Karpas-422 (cell line): ENCODE measurements at regions not wholly inside any gene's neighbourhood (a gene's known extent, or its start where the extent isn't known, plus 50 kb on each side); places are given as distances from the start of the nearest gene placed in this dataset.
"Not testable (repeated sequence)": the region's sequence is repeated elsewhere in the genome, so short reads cannot be mapped to it uniquely, and the experiment has no call there.

Source experiments
- DNase-seq: peaks from one replicate; pipeline ENCODE4 v3.0.0-alpha.2; 2015
- H2AFZ ChIP-seq: fragments of 200-600 bp; sonication (generic); 2 replicates; pipeline ENCODE4 v1.6.1; 2014; ENCODE audit warnings: antibody characterized with exemption, low read length, mixed read lengths
- H3K27ac ChIP-seq: fragments of 200-600 bp; sonication (generic); 2 replicates; pipeline ENCODE4 v1.5.1; 2014; ENCODE audit warnings: mild to moderate bottlenecking, low read length, moderate library complexity
- H3K27me3 ChIP-seq: fragments of 200-600 bp; sonication (generic); 2 replicates; pipeline ENCODE4 v1.6.1; 2014; ENCODE audit warnings: low read length, mixed read lengths
- H3K36me3 ChIP-seq: fragments of 200-600 bp; sonication (generic); 2 replicates; pipeline ENCODE4 v1.6.1; 2014; ENCODE audit warnings: low read length, mixed read lengths; ENCODE audit not compliant: insufficient read depth
- H3K4me1 ChIP-seq: fragments of 200-600 bp; sonication (generic); 2 replicates; pipeline ENCODE4 v1.6.1; 2014; ENCODE audit warnings: mild to moderate bottlenecking, low read length, mixed read lengths
- H3K4me2 ChIP-seq: fragments of 200-600 bp; sonication (generic); 2 replicates; pipeline ENCODE4 v1.6.1; 2014; ENCODE audit warnings: low read length, low read depth, mild to moderate bottlenecking; ENCODE audit not compliant: poor library complexity, severe bottlenecking
- H3K4me3 ChIP-seq: fragments of 200-600 bp; sonication (generic); 2 replicates; pipeline ENCODE4 v1.5.1; 2014; ENCODE audit warnings: mild to moderate bottlenecking, antibody characterized with exemption, low read length, mixed read lengths
- H3K79me2 ChIP-seq: fragments of 200-600 bp; sonication (generic); 2 replicates; pipeline ENCODE4 v1.6.1; 2014; ENCODE audit warnings: mild to moderate bottlenecking, low read length, mixed read lengths
- H3K9ac ChIP-seq: fragments of 200-600 bp; sonication (generic); 2 replicates; pipeline ENCODE4 v1.6.0; 2014; ENCODE audit warnings: low read length
- H3K9me2 ChIP-seq: fragments of 200-600 bp; sonication (generic), shearing (Covaris generic); replicated peaks from 2 replicates; pipeline ENCODE4 v1.6.0; 2014; ENCODE audit warnings: mild to moderate bottlenecking, low read length, moderate library complexity; ENCODE audit not compliant: insufficient read depth
- H3K9me3 ChIP-seq: fragments of 300-700, 200-600 bp; sonication (generic); 2 replicates; pipeline ENCODE4 v1.6.1; 2014; ENCODE audit warnings: low read length, mixed read lengths
- H4K20me1 ChIP-seq: fragments of 200-600 bp; sonication (generic); 2 replicates; pipeline ENCODE4 v1.6.1; 2014; ENCODE audit warnings: mild to moderate bottlenecking, antibody characterized with exemption, low read length, low read depth; ENCODE audit not compliant: insufficient read depth

DNA sequence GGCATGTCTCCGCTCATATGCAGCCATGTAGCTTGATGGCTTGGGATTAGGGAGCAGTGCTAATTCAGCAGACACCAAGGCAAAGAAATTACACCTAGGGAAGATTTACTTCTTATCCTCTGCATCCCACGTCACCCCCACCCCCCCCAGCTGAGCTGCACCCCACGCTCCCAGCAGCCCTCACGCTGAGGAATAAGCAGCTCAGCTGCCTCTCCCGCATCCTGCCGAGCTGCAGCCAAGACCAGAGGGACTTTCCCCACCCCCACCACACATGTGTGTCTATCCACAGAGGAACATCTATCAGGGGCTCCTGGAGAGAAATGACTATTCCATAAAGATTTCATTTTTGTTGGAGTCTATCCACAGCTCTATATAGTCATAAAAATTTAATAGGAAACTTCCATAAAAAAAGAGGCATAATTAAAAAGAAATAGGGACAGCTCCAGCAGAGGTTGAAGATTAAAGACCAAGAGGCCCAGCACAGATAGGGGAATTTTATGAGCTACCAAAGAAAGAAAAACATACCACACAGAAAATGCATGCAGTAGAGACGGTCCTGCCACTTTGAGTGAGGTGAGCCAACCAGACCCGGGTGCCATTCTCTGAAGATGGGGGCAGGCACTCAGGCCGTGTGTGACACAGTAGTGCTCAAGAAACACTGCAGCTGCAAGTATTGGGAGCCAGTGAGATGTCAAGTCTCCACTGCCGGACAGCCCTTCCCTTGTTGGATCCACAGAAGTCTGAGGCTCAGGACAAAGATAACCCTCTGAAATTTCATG is 274.8 kb downstream of the BCL2L11 start:
- not testable (repeated sequence) for H4K20me1 ChIP-seq, H3K79me2 ChIP-seq, H3K4me3 ChIP-seq, H3K9ac ChIP-seq, H3K9me3 ChIP-seq, H3K27ac ChIP-seq, H3K9me2 ChIP-seq, H3K4me1 ChIP-seq, H3K27me3 ChIP-seq, H2AFZ ChIP-seq, H3K36me3 ChIP-seq, H3K4me2 ChIP-seq, DNase-seq

DNA sequence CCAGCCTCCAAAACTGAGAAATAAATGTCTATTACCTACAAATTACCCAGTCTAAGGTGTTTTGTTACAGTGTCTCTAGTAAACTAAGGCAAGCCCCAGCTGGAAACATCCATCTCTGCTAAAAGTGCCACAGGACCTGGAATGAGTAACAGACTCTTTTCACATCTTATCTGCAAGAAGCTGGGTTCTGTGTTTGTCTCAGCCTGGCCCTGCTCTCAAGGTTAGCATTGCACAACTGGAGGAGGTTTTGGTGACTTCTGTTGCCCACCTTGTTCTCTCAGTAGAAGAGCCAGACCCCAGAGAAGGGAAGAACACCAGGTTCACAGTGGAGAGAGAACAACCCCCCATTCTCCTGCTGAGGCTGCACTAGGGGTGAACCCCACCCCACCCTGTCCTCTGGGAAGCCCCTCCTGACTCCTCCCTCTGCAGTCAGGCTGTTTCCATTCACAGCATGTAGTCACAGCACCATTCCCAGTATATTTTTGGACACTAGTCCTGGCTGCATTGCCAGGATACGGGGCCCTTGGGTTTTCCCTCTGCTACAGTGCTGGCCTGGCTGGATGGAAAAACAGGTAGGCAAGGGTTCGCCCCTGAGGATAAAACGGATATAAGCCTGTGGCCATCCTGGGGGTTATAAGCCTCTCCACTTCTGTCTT is 280.0 kb downstream of the BCL2L11 start:
- H3K36me3 ChIP-seq, result not testable (repeated sequence)

DNA sequence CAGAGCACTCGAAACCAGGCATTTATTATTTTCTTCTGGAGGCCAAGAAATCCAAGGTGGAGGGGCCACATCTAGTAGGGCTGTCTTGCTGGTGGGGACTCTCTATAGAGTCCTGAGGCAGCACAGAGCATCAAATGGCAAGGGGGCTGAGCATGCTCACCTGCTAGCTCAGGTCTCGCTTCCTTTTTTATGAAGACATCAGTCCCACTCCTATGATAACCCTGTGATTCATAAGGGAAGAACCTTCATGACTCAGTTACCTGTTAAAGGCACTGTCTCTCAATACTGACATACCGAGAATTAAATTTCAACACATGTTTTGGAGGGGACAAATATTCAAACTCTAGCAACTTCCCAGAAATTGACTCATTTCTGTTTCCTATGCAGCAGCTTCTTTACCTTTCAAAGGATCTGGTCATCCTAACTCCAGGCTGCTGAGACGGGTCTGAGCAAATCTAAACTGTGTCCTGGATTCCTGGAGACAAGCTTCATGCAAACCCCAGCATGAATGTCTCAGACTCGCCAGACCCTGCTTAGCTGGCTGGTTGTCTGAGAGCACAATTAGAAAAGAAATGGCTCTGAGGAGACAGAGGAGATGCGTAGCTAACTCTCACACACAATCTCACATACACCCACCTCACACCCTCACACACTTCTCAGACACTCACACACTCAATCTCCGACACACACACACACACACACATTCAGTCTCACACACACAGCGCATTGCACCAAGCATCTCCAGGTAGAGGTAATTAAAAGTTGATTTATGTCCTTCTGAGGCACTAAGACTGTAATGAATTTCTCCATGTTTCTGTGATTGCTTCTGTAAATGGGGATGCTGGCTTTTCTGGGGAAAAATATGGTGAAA is 280.8 kb downstream of the BCL2L11 start:
- not testable (repeated sequence) for H3K36me3 ChIP-seq, H3K9ac ChIP-seq, DNase-seq, H3K27me3 ChIP-seq, H3K4me3 ChIP-seq, H3K27ac ChIP-seq, H3K9me2 ChIP-seq, H3K4me1 ChIP-seq, H3K4me2 ChIP-seq, H4K20me1 ChIP-seq, H3K79me2 ChIP-seq, H2AFZ ChIP-seq, H3K9me3 ChIP-seq

More for the DNA sequence above, 280.0 kb downstream of the BCL2L11 start:
- H3K4me1 ChIP-seq, H3K9me3 ChIP-seq, H3K4me2 ChIP-seq, H3K9ac ChIP-seq, H4K20me1 ChIP-seq, H3K4me3 ChIP-seq, H2AFZ ChIP-seq, DNase-seq, H3K27me3 ChIP-seq, H3K79me2 ChIP-seq, H3K27ac ChIP-seq, H3K9me2 ChIP-seq: not testable (repeated sequence)

DNA sequence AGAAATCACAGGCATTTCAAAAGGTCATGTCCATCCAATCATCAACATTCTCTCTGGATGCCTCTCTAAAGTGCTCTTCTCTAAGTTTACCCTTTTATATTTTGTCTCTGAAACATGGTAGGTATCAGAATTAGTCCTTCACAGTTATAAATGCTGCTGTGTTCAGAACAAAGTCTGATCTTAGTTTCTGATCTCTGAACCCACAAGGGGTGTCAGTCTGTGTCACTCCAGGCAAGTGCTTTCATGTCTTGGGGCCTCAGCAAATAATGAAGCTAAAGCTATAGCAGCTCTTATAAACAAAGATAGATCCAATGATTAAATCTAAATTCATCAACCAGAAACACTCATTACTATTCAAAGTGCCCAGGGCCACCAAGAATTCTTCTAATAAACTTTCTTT is 281.7 kb downstream of the BCL2L11 start:
- not testable (repeated sequence) for H3K27me3 ChIP-seq, H3K4me1 ChIP-seq, H3K9ac ChIP-seq, H3K9me3 ChIP-seq, H3K36me3 ChIP-seq, H3K9me2 ChIP-seq, H3K79me2 ChIP-seq, H2AFZ ChIP-seq, H3K4me3 ChIP-seq, H3K4me2 ChIP-seq, DNase-seq, H4K20me1 ChIP-seq, H3K27ac ChIP-seq

DNA sequence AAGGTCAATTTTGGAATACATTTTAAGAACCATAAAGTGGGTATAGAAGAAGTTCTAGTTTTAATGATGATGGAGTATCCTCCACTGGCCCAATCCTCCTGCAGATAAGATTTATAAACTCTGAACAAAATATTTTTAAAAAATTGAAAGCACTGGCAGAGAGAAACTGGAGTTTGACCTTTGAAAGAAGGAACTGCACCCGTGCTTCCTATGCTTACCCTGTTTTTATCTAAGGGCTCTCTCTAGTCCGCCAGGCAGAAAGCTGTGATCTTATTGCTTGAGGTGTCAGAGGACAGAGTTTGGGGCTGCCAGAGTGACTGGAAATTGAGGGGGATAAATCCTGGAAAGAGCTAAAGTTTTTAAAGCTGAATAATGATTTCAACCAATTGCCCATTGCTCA is 282.6 kb downstream of the BCL2L11 start:
- not testable (repeated sequence) for H3K79me2 ChIP-seq, H3K9me2 ChIP-seq, H3K36me3 ChIP-seq, H3K27ac ChIP-seq, H3K9me3 ChIP-seq, H3K9ac ChIP-seq, DNase-seq, H3K27me3 ChIP-seq, H3K4me1 ChIP-seq, H4K20me1 ChIP-seq, H3K4me2 ChIP-seq, H2AFZ ChIP-seq, H3K4me3 ChIP-seq

DNA sequence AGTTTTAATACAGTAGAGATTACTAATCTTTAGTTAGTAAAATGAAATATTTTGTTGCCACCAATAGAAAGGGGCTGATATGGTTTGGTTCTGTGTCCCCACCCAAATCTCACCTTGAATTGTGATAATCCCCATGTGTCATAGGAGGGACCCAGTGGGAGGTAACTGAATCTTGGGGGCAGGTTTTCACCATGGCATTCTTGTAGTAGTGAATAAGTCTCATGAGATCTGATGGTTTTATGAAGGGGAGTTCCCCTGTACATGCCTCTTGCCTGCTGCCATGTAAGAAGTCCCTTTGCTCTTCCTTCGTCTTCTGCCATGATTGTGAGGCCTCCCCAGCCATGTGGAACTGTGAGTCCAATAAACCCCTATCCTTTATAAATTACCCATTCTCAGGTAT is 285.9 kb downstream of the BCL2L11 start:
- H3K36me3 ChIP-seq, H3K4me3 ChIP-seq, H3K4me1 ChIP-seq, H3K27me3 ChIP-seq, H3K79me2 ChIP-seq, H3K9me3 ChIP-seq, H3K27ac ChIP-seq, DNase-seq, H3K9me2 ChIP-seq, H4K20me1 ChIP-seq, H3K9ac ChIP-seq, H2AFZ ChIP-seq, H3K4me2 ChIP-seq: not testable (repeated sequence)

DNA sequence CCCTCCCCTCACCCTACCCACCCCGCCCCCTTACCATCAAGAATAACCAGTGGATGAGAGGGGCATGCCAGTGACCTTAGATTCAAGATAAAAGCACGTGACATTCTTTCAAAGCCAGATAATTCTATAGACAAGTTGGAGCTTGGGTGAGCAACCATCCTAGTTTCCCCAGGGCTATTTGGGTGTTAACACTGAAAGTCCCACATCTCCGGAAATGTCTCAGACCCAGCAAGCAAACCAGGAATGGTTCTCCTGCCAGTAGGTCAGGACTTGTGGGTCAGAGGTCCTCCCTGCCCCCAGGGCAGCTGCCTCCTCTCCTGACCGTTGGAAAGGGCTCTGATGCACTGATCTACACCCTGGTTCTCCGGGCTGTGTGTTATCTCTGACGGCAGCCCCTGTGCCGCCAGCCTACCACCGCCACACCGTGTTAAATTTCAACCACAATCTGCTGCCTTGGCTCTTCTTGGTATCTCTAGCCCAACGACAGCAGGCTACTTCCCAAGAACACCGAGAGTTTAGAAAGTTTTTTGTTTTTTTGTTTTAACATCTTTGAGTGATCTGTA is 287.0 kb downstream of the BCL2L11 start:
- H3K9me3 ChIP-seq, H3K4me2 ChIP-seq, H3K4me1 ChIP-seq, H3K79me2 ChIP-seq, H3K9me2 ChIP-seq, H3K27me3 ChIP-seq, H3K27ac ChIP-seq, H3K4me3 ChIP-seq, H3K36me3 ChIP-seq, H3K9ac ChIP-seq, DNase-seq, H2AFZ ChIP-seq, H4K20me1 ChIP-seq: not testable (repeated sequence)

DNA sequence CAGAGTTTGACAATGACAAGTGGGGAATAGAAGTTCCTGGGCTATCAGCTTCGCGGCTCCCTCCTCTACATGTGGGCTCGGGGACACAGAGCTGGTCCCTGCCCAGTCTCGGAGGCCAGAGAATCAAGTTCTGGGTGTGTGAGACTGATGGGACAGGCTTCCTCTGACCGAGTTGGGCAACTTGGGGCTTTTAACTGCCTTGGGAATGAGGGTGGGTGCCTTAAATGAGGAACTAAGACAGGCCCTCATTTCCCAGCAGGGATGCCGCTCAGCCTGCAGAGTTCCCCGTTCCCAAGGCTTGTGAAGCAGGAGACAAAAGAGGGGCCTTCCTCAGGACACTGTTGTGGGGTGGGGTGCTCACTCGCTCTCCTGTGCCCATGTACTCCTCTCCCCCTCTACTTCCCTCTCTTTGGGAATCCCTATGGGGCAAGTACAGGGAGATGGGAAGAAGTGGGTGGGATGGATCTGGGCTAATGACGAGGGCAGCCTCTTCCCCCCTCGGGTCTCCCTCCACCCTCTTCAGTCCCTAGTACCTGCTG is 290.2 kb downstream of the BCL2L11 start:
- H3K27me3 ChIP-seq, H3K9ac ChIP-seq, H3K36me3 ChIP-seq, H3K27ac ChIP-seq, H2AFZ ChIP-seq, H3K9me2 ChIP-seq, H4K20me1 ChIP-seq, H3K79me2 ChIP-seq, DNase-seq, H3K4me1 ChIP-seq, H3K4me3 ChIP-seq, H3K4me2 ChIP-seq, H3K9me3 ChIP-seq: not testable (repeated sequence)
